ENCODE measurements at regions not wholly inside any gene's neighbourhood (a gene's known extent, or its start where the extent isn't known, plus 50 kb on each side); places are given as distances from the start of the nearest gene placed in this dataset.

- TF ChIP-seq CREB1 (CRISPR knock-in tag; IDR thresholded peaks at IDR 0.05; ENCODE audit: low read depth) (no peak), POLR2AphosphoS5 (IDR thresholded peaks at IDR 0.05; ENCODE audit: low read depth) (no peak), ZNF462 (CRISPR knock-in tag; IDR thresholded peaks at IDR 0.05) (no peak), NANOG (IDR thresholded peaks at IDR 0.05; ENCODE audit: borderline replicate concordance) (no peak), ZNF114 (CRISPR knock-in tag; IDR thresholded peaks at IDR 0.05) (no peak)
These were observed 685.2 kb downstream of the NUP35 start (continued) for GRCh38 chr2:183809404-183809803.

- Mint-ChIP-seq H3K36me3 (ENCODE audit: low read depth) (no peaks in the 10 kb centered on the region), H3K4me3 (no peak overlapping the region), H3K9me3 (no peaks in the 10 kb centered on the region), H3K27ac (no peak overlapping the region), H3K4me1 (no peaks in the 10 kb centered on the region), H3K27me3 (ENCODE audit: insufficient read depth, low read depth, poor library complexity) (no peaks in the 10 kb centered on the region)
- H3K4me2 ChIP-seq, result no peak overlapping the region
- H3K4me1 ChIP-seq (ENCODE audit: insufficient read depth), result no peaks in the 10 kb centered on the region
- H3K79me2 ChIP-seq (replicated peaks; ENCODE audit: insufficient read depth), result no peaks in the 10 kb centered on the region
- no peaks in the 10 kb centered on the region for H3K27me3 ChIP-seq (ENCODE audit: insufficient read depth)
- no peaks in the 10 kb centered on the region for H3K36me3 ChIP-seq (ENCODE audit: insufficient read depth)
- no peak for DNase-seq (ENCODE audit: low spot score)
- no peak overlapping the region for H3K4me3 ChIP-seq
- H3K27ac ChIP-seq (ENCODE audit: low read depth), result no peak overlapping the region
- no peaks in the 10 kb centered on the region for H3F3A ChIP-seq (replicated peaks; ENCODE audit: low read depth)
- H4K20me1 ChIP-seq (replicated peaks; ENCODE audit: insufficient read depth), result no peaks in the 10 kb centered on the region
- H2AFZ ChIP-seq, result no peak overlapping the region
- no peaks in the 10 kb centered on the region; the same call in 1 of the 2 replicates for H3K9me2 ChIP-seq (ENCODE audit: insufficient read depth)
- ATAC-seq, result no peak
- TF ChIP-seq EZH2phosphoT487 (IDR thresholded peaks at IDR 0.05; ENCODE audit: unreplicated experiment), result no peak
- TF ChIP-seq JUNB (IDR thresholded peaks at IDR 0.05; ENCODE audit: unreplicated experiment), result no peak
- TF ChIP-seq CTCF (conservative IDR thresholded peaks at IDR 0.05; ENCODE audit: low read depth in 2 of 2), result no peak
- TF ChIP-seq ETS1 (IDR thresholded peaks at IDR 0.05), result no peak
- TF ChIP-seq NANOG (IDR thresholded peaks at IDR 0.05; ENCODE audit: borderline replicate concordance), result no peak
- TF ChIP-seq ZNF114 (CRISPR knock-in tag; IDR thresholded peaks at IDR 0.05), result no peak
- no peak for TF ChIP-seq STAT1 (IDR thresholded peaks at IDR 0.05; ENCODE audit: unreplicated experiment)
- TF ChIP-seq REST (IDR thresholded peaks at IDR 0.05; ENCODE audit: unreplicated experiment), result no peak
- no peak for TF ChIP-seq POLR2AphosphoS5 (IDR thresholded peaks at IDR 0.05; ENCODE audit: low read depth)
- no peak for TF ChIP-seq ZNF331 (CRISPR knock-in tag; IDR thresholded peaks at IDR 0.05; ENCODE audit: low read depth)
These were observed 687.0 kb downstream of the NUP35 start for GRCh38 chr2:183811281-183811680.

All from GM23338 (cell line).